Stomach (tissue), 4 donors: ENCODE measurements at regions not wholly inside any gene's neighbourhood (a gene's known extent, or its start where the extent isn't known, plus 50 kb on each side); places are given as distances from the start of the nearest gene placed in this dataset.

Experiments used
- CTCF ChIP-seq, 7 experiments: fragments of 450-650 bp in 4 of 7; fragments of 200-600 bp in 3 of 7; sonication (generic) in 3 of 7; IDR thresholded peaks; one replicate each; pipeline ENCODE4 v1.5.1; 2016 to 2019; ENCODE audit warnings: antibody characterized with exemption in 7 of 7, control low read depth in 2 of 7, mild to moderate bottlenecking in 1 of 7
- EP300 ChIP-seq: sonication (generic); formaldehyde crosslinking; IDR thresholded peaks from one replicate; pipeline ENCODE4 v1.6.1; 2017; ENCODE audit warnings: antibody characterized with exemption
- POLR2A ChIP-seq, 4 donors: fragments of 450-650 bp; IDR thresholded peaks; one replicate each; pipeline ENCODE4 v1.6.1; 2016; ENCODE audit warnings: antibody characterized with exemption in 4 of 4, control low read depth in 2 of 4, mild to moderate bottlenecking in 1 of 4, moderate library complexity in 1 of 4
- POLR2AphosphoS5 ChIP-seq, 3 donors: sonication (generic); formaldehyde crosslinking; IDR thresholded peaks; one replicate each; pipeline ENCODE4 v1.6.1; 2016; ENCODE audit warnings: antibody characterized with exemption in 3 of 3

GRCh38 chr12:111201036-111201435, 167.9 kb downstream of the PHETA1 start:
- TF ChIP-seq EP300, result no peak
- no peak for TF ChIP-seq CTCF (IDR thresholded peaks at IDR 0.05)
- TF ChIP-seq POLR2A (IDR thresholded peaks at IDR 0.05), result no peak
- TF ChIP-seq POLR2AphosphoS5 (IDR thresholded peaks at IDR 0.05), result no peak
